GM12878 (cell line): ENCODE measurements at regions not wholly inside any gene's neighbourhood (a gene's known extent, or its start where the extent isn't known, plus 50 kb on each side); places are given as distances from the start of the nearest gene placed in this dataset.

Experiments used
- ATAC-seq: fragments of 200-7000 bp; cut with Tn5 transposase; 3 replicates; pipeline ENCODE4 v1.9.1; 2020; ENCODE audit warnings: mild to moderate bottlenecking, moderate library complexity
- BruUV-seq: library from RNA; stranded (reverse); fragments of 400-500 nt; replicated peaks from 2 replicates; lab custom pipeline; 2021; lab: Mats Ljungman, UMichigan
- CTCF ChIA-PET: fragments of 300-600 bp; sonication (Branson Sonifier 250); formaldehyde crosslinking; extraction: SDS; loops from one replicate; lab custom pipeline; 2021; ENCODE audit warnings: inconsistent platforms; lab: Yijun Ruan, JAX
- POLR2A ChIA-PET: fragments of 350-600 bp; formaldehyde crosslinking; extraction: SDS; loops from one replicate; lab custom pipeline; 2021; ENCODE audit warnings: inconsistent platforms; lab: Charles Lee
- RAD21 ChIA-PET: fragments of 300-600 bp; sonication (Branson Sonifier 250); formaldehyde crosslinking; loops from one replicate; lab custom pipeline; 2023; ENCODE audit warnings: antibody characterized with exemption; ENCODE audit not compliant: unreplicated experiment; lab: Charles Lee
- SMC1A ChIA-PET: fragments of 300-600 bp; sonication (Branson Sonifier 250); formaldehyde crosslinking; loops from one replicate; lab custom pipeline; 2023; ENCODE audit not compliant: unreplicated experiment, uncharacterized antibody; lab: Charles Lee
- DNase-seq: peaks from one replicate; pipeline ENCODE4 v3.0.0-alpha.2; 2011; ENCODE audit warnings: low read depth, low spot score
- FAIRE-seq: peaks from 3 replicates; lab custom pipeline; 2011; peaks lifted over from hg19 to GRCh38; lab: Jason Lieb, UNC
- H2AFZ ChIP-seq: 2 replicates; pipeline ENCODE4 v1.6.0; 2011; ENCODE audit warnings: low read depth, low read length, control low read depth; ENCODE audit not compliant: control insufficient read depth
- H3K27ac ChIP-seq: 2 replicates; pipeline ENCODE4 v1.5.1; 2011; ENCODE audit warnings: control low read depth; ENCODE audit not compliant: control insufficient read depth, insufficient read depth
- H3K27me3 ChIP-seq, 2 experiments: replicated peaks in 1 of 2; 2 replicates each; pipeline versions ENCODE4 v1.6.0 to v1.6.1; 2011; ENCODE audit warnings: low read length in 1 of 2; ENCODE audit not compliant: control insufficient read depth in 2 of 2, insufficient read depth in 2 of 2
- H3K36me3 ChIP-seq, 2 experiments: 2 replicates each; pipeline ENCODE4 v1.5.1; 2011; ENCODE audit warnings: low read length in 1 of 2; ENCODE audit not compliant: control insufficient read depth in 2 of 2, insufficient read depth in 2 of 2
- H3K4me1 ChIP-seq: 2 replicates; pipeline ENCODE4 v1.6.1; 2011; ENCODE audit warnings: mild to moderate bottlenecking, low read length, moderate library complexity, mixed read lengths; ENCODE audit not compliant: control insufficient read depth, insufficient read depth
- H3K4me2 ChIP-seq: 2 replicates; pipeline ENCODE4 v1.6.0; 2011; ENCODE audit warnings: control low read depth; ENCODE audit not compliant: control insufficient read depth, insufficient read depth
- H3K4me3 ChIP-seq: fragments of 200-600 bp; sonication (generic); 2 replicates; pipeline ENCODE4 v1.5.1; 2016
- H3K79me2 ChIP-seq: 2 replicates; pipeline ENCODE4 v1.6.0; 2011; ENCODE audit warnings: low read length; ENCODE audit not compliant: control insufficient read depth, insufficient read depth
- H3K9ac ChIP-seq: 2 replicates; pipeline ENCODE4 v1.8.0; 2011; ENCODE audit warnings: low read length, control low read depth, mixed read lengths; ENCODE audit not compliant: control insufficient read depth, insufficient read depth
- H3K9me3 ChIP-seq: replicated peaks from 3 replicates; pipeline ENCODE4 v1.5.1; 2011; ENCODE audit warnings: mild to moderate bottlenecking, low read length; ENCODE audit not compliant: control insufficient read depth, insufficient read depth
- H4K20me1 ChIP-seq: 2 replicates; pipeline ENCODE4 v1.6.0; 2011; ENCODE audit not compliant: control insufficient read depth, insufficient read depth
- CHD4 ChIP-seq: fragments of 200-600 bp; sonication (generic); IDR thresholded peaks from 2 replicates; pipeline ENCODE4 v1.6.1; 2016; ENCODE audit warnings: mild to moderate bottlenecking
- ELK1 ChIP-seq: IDR thresholded peaks from 2 replicates; pipeline ENCODE4 v1.6.1; 2012; ENCODE audit warnings: low read depth, low read length, improper control_type of control experiment
- HCFC1 ChIP-seq: fragments of 150-350 bp; IDR thresholded peaks from 2 replicates; pipeline ENCODE4 v1.6.1; 2014; ENCODE audit warnings: low read length
- HSF1 ChIP-seq: fragments of 150-350 bp; IDR thresholded peaks from 2 replicates; pipeline ENCODE4 v1.6.1; 2014; ENCODE audit warnings: mild to moderate bottlenecking, low read depth, low read length
- REST ChIP-seq: IDR thresholded peaks from 2 replicates; pipeline ENCODE4 v1.6.1; 2012; ENCODE audit warnings: mild to moderate bottlenecking, low read depth, low read length
- TAF1 ChIP-seq: IDR thresholded peaks from 2 replicates; pipeline ENCODE4 v1.6.1; 2011; ENCODE audit warnings: mild to moderate bottlenecking, low read depth, low read length, borderline replicate concordance
- WGBS: methylation state at CpG from one replicate; pipeline ENCODE4 v1.1.6; 2016; ENCODE audit warnings: low lambda C conversion rate; ENCODE audit not compliant: insufficient replicate concordance, insufficient coverage; ENCODE audit errors: missing lambda C conversion rate; 5-methylcytosine and 5-hydroxymethylcytosine counted together
- in situ Hi-C: fragments of 300-500 bp; cut with MboI; formaldehyde crosslinking; loops from 9 replicates; pipeline ENCODE4 v1.14.3; 2018; ENCODE audit warnings: mixed read lengths
- intact Hi-C: fragments of 100-400 bp; cut with micrococcal nuclease; formaldehyde crosslinking; loops from one replicate; pipeline ENCODE4 v1.14.2; 2022; ENCODE audit not compliant: unreplicated experiment
- TF ChIP-seq, protein P1 (sequence below): fragments of 450-650 bp; IDR thresholded peaks from 2 replicates; pipeline ENCODE4 v1.6.1; 2017; ENCODE audit warnings: low read depth, mild to moderate bottlenecking, moderate library complexity
- TF ChIP-seq, protein P2 (sequence below), 3 experiments: IDR thresholded peaks in 2 of 3; conservative IDR thresholded peaks in 1 of 3; 2 replicates each; pipeline ENCODE4 v1.5.1; 2011; ENCODE audit warnings: low read depth in 3 of 3, low read length in 3 of 3, mild to moderate bottlenecking in 3 of 3, control low read depth in 2 of 3, moderate library complexity in 2 of 3, inconsistent platforms in 1 of 3, mixed read lengths in 1 of 3; ENCODE audit not compliant: control insufficient read depth in 2 of 3, insufficient read depth in 1 of 3; ENCODE audit errors: extremely low read depth in 1 of 3

DNA sequence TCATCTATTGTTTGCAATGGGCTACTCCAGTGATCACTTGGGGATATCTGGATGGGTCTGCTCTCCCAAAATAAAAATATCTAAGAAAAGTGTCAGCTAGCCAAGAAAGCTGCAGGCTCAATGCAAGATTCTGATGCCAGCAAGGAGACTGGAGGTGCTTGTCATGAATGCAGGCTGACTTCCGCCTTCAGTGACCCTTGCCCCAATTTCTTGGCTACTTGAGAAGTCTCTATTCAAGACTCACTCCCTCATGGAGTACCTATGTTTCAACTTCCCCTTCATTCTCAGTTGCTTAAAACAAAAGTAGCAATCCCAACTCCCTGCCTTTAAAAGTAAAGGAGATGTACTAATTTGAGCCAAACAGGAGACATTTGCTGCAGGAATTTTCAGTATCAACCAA lies 123.9 kb downstream of the GPR65 start:
- Histone ChIP-seq H3K9me3 (no peaks in the 10 kb centered on the region), H4K20me1 (no peaks in the 10 kb centered on the region), H3K4me2 (no peak overlapping the region), H3K27ac (no peak overlapping the region), H3K36me3 (no peaks in the 10 kb centered on the region)
- BruUV-seq = no TSS peak
- ChIA-PET RAD21 (no interaction called here), SMC1A (no interaction called here), CTCF (no interaction called here)
- WGBS = 33% methylated on average over 1 of the region's 1 CpG
- no peak for FAIRE-seq
- in situ Hi-C loops = no loop called here
- TF ChIP-seq TAF1 = no peak
- no peak for TF ChIP-seq CHD4
- TF ChIP-seq ELK1 = no peak
- no peak for TF ChIP-seq HCFC1
- TF ChIP-seq, protein P1, sequence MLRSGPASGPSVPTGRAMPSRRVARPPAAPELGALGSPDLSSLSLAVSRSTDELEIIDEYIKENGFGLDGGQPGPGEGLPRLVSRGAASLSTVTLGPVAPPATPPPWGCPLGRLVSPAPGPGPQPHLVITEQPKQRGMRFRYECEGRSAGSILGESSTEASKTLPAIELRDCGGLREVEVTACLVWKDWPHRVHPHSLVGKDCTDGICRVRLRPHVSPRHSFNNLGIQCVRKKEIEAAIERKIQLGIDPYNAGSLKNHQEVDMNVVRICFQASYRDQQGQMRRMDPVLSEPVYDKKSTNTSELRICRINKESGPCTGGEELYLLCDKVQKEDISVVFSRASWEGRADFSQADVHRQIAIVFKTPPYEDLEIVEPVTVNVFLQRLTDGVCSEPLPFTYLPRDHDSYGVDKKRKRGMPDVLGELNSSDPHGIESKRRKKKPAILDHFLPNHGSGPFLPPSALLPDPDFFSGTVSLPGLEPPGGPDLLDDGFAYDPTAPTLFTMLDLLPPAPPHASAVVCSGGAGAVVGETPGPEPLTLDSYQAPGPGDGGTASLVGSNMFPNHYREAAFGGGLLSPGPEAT = no peak
- TF ChIP-seq, protein P2, sequence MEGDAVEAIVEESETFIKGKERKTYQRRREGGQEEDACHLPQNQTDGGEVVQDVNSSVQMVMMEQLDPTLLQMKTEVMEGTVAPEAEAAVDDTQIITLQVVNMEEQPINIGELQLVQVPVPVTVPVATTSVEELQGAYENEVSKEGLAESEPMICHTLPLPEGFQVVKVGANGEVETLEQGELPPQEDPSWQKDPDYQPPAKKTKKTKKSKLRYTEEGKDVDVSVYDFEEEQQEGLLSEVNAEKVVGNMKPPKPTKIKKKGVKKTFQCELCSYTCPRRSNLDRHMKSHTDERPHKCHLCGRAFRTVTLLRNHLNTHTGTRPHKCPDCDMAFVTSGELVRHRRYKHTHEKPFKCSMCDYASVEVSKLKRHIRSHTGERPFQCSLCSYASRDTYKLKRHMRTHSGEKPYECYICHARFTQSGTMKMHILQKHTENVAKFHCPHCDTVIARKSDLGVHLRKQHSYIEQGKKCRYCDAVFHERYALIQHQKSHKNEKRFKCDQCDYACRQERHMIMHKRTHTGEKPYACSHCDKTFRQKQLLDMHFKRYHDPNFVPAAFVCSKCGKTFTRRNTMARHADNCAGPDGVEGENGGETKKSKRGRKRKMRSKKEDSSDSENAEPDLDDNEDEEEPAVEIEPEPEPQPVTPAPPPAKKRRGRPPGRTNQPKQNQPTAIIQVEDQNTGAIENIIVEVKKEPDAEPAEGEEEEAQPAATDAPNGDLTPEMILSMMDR (IDR thresholded peaks at IDR 0.05 in 2 of 3, conservative IDR thresholded peaks at IDR 0.05 in 1 of 3; ENCODE audit: control insufficient read depth in 2 of 3, extremely low read depth in 1 of 3, insufficient read depth in 1 of 3, low read depth in 3 of 3, low read length in 3 of 3) = no peak
- no peak for TF ChIP-seq REST
- TF ChIP-seq HSF1 = no peak
- TF ChIP-seq, all 136 proteins: peak for 0
- no peak for ATAC-seq
- POLR2A ChIA-PET = no interaction called here
- no peak for DNase-seq
- Histone ChIP-seq H3K4me1 (no peaks in the 10 kb centered on the region), H3K9ac (no peak overlapping the region), H3K27me3 (no peaks in the 10 kb centered on the region), H3K79me2 (no peaks in the 10 kb centered on the region), H2AFZ (no peak overlapping the region), H3K4me3 (no peak overlapping the region)
- intact Hi-C loops = no loop called here
